HFFc6 (cell line): ENCODE measurements at regions not wholly inside any gene's neighbourhood (a gene's known extent, or its start where the extent isn't known, plus 50 kb on each side); places are given as distances from the start of the nearest gene placed in this dataset.

Experiments
- DNase-seq: peaks from one replicate; pipeline ENCODE4 v3.0.0-alpha.2; 2018
- H3K27ac Mint-ChIP-seq: 2 replicates; pipeline ENCODE4 v1.8.0; 2020; ENCODE audit warnings: mild to moderate bottlenecking, mixed read lengths
- H3K27me3 Mint-ChIP-seq: 2 replicates; pipeline ENCODE4 v1.8.0; 2021; ENCODE audit warnings: mild to moderate bottlenecking, moderate library complexity, mixed read lengths; ENCODE audit not compliant: insufficient read depth
- H3K36me3 Mint-ChIP-seq: 2 replicates; pipeline ENCODE4 v1.8.0; 2021; ENCODE audit warnings: low read depth, mixed read lengths
- H3K4me1 Mint-ChIP-seq: 2 replicates; pipeline ENCODE4 v1.8.0; 2020; ENCODE audit warnings: low read depth, mixed read lengths
- H3K4me3 Mint-ChIP-seq: 2 replicates; pipeline ENCODE4 v1.8.0; 2020; ENCODE audit warnings: mild to moderate bottlenecking, moderate library complexity, mixed read lengths
- H3K9me3 Mint-ChIP-seq: 2 replicates; pipeline ENCODE4 v1.8.0; 2020; ENCODE audit warnings: mild to moderate bottlenecking, mixed read lengths
- TF ChIP-seq, protein P1 (sequence below): fragments of 200-600 bp; sonication (generic); IDR thresholded peaks from 2 replicates; pipeline ENCODE4 v1.5.0; 2021; ENCODE audit warnings: antibody characterized with exemption, mild to moderate bottlenecking

DNA sequence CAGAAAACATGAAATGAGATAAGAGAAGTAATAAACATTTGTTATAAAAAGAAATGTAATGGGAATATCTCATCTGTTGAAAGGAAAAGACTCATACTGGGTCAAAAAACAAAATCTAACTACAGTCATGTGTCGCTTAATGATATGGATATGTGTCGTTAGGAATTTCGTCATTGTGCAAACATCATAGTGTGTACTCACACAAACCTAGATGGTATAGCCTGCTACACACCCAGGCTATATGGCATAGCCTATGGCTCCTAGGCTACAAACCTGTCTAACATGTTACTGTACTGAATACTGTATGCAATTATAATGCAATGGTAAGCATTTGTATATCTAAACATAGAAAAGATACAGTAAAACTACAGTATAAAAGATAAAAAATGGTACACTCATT is 89.8 kb upstream of the ZC3H12C start:
- TF ChIP-seq, protein P1, sequence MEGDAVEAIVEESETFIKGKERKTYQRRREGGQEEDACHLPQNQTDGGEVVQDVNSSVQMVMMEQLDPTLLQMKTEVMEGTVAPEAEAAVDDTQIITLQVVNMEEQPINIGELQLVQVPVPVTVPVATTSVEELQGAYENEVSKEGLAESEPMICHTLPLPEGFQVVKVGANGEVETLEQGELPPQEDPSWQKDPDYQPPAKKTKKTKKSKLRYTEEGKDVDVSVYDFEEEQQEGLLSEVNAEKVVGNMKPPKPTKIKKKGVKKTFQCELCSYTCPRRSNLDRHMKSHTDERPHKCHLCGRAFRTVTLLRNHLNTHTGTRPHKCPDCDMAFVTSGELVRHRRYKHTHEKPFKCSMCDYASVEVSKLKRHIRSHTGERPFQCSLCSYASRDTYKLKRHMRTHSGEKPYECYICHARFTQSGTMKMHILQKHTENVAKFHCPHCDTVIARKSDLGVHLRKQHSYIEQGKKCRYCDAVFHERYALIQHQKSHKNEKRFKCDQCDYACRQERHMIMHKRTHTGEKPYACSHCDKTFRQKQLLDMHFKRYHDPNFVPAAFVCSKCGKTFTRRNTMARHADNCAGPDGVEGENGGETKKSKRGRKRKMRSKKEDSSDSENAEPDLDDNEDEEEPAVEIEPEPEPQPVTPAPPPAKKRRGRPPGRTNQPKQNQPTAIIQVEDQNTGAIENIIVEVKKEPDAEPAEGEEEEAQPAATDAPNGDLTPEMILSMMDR: no peak
- no peaks in the 10 kb centered on the region for H3K36me3 Mint-ChIP-seq
- peaks cover 5% of the 10 kb centered on the region for H3K27me3 Mint-ChIP-seq
- no peak overlapping the region for H3K4me3 Mint-ChIP-seq
- no peak for DNase-seq
- H3K9me3 Mint-ChIP-seq: no peaks in the 10 kb centered on the region
- no peak overlapping the region for H3K27ac Mint-ChIP-seq
- peaks cover 18% of the 10 kb centered on the region for H3K4me1 Mint-ChIP-seq

DNA sequence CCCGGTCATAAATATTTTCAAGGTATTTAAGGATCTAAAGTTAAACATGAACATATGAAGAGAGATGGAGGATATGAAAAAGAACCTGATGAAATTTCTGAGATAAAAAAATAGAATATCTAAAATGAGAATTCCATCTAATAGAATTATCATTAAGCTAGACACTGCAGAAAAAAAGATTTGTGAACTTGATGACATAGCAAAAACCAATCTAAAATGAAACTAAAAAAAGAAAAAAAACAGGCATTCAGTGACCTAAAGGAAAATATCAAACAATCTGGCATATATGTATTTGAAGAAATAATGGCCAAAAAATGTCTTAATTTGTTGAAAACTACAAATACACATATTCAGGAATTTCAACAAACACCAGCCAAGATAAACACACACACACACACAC is 81.6 kb upstream of the ZC3H12C start:
- Mint-ChIP-seq H3K27me3 (peaks cover 13% of the 10 kb centered on the region), H3K4me1 (no peaks in the 10 kb centered on the region), H3K27ac (no peak overlapping the region), H3K9me3 (peaks cover 11% of the 10 kb centered on the region), H3K4me3 (no peak overlapping the region), H3K36me3 (peaks cover 11% of the 10 kb centered on the region)
- TF ChIP-seq, protein P1: no peak
- DNase-seq: no peak

DNA sequence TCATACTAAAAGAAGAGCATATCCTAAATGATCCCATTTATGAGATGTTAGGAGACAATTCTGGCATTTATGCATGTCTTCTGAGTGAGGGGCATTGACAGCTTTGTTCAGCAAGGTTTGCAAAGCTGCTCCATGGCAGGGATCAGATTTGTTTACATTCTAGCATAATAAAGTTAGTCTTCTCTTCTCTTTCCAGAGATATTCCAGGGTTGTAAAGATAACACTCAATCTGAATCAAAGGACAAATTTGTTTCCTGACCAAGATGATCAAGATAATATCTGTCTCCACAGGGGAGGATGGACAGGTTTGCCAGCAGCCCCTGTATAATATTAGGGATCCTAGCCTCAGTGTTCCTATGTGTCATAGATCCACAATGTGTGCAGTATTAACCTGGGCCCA is 77.5 kb upstream of the ZC3H12C start:
- Mint-ChIP-seq H3K9me3 (peaks cover 5% of the 10 kb centered on the region), H3K27ac (no peak overlapping the region), H3K27me3 (peaks cover 4% of the 10 kb centered on the region; the same call in 1 of the 2 replicates), H3K4me3 (no peak overlapping the region), H3K4me1 (no peaks in the 10 kb centered on the region), H3K36me3 (peaks cover 4% of the 10 kb centered on the region; the same call in 1 of the 2 replicates)
- TF ChIP-seq, protein P1: no peak
- DNase-seq: no peak

DNA sequence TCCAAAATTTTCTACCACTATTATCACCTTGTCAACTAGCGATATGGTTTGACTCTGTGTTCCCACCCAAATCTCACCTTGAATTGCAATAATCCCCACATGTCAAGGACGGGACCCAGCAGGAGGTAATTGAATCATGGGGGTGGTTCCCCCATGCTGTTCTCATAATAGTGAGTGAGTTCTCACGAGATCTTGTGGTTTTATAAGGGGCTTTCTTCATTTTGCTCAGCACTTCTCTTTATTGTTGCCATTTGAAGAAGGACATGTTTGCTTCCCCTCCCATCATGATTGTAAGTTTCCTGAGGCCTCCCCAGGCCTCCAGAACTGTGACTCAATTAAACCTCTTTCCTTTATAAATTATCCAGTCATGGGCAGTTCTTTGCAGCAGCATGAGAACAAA is 73.5 kb upstream of the ZC3H12C start:
- 0 out of 2 replicates have a peak, but pooled peaks cover 1% of the 10 kb centered on the region for H3K27me3 Mint-ChIP-seq
- TF ChIP-seq, protein P1: no peak
- H3K27ac Mint-ChIP-seq: no peak overlapping the region
- DNase-seq: no peak
- no peak overlapping the region for H3K4me3 Mint-ChIP-seq
- H3K4me1 Mint-ChIP-seq: peaks cover 8% of the 10 kb centered on the region
- H3K9me3 Mint-ChIP-seq: no peaks in the 10 kb centered on the region; the same call in 1 of the 2 replicates
- no peaks in the 10 kb centered on the region for H3K36me3 Mint-ChIP-seq

DNA sequence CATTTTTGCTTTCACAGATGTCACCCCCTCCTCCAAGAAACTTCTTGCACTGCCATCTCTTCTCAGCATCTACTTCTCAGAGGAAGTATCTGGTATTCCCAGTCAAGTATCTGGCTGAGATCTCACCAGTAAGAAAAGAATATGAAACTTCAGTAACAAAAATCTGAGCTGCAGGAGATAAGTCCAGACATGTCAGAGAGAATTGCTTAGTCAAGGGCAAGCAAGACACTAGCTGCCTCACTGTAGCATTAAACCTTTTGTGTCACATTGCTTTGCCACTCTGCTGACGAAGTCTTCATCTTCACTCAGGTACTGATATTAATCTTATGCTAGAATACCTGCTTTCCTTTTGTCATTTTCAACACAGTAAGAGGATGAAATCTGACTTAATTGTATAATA is 70.6 kb upstream of the ZC3H12C start:
- 0 out of 2 replicates have a peak overlapping the region, but pooled peaks have one; percentile 12 for H3K27ac Mint-ChIP-seq
- DNase-seq: no peak
- H3K27me3 Mint-ChIP-seq: 0 out of 2 replicates have a peak, but pooled peaks cover 1% of the 10 kb centered on the region
- TF ChIP-seq, protein P1: no peak
- no peaks in the 10 kb centered on the region for H3K36me3 Mint-ChIP-seq
- peaks cover 8% of the 10 kb centered on the region for H3K4me1 Mint-ChIP-seq
- H3K4me3 Mint-ChIP-seq: no peak overlapping the region
- no peaks in the 10 kb centered on the region for H3K9me3 Mint-ChIP-seq

DNA sequence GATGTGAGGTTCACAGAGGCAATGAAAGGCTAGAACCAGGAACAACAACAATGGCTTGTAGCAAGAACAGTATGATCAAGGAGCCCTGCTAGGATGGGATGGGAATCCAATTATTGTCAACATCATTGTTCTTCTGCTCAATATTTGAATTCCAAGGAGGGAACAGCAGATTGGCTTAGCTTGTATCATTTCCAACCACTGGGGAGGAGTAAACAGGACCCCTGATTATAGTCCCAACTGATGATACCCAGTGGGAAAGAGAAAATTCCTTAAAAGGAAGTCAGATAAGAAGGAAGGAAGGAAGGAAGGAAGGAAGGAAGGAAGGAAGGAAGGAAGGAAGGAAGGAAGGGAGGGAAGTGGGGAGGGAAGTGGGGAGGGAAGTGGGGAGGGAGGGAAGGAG is 69.5 kb upstream of the ZC3H12C start:
- no peaks in the 10 kb centered on the region for H3K36me3 Mint-ChIP-seq
- H3K4me1 Mint-ChIP-seq: peaks cover 8% of the 10 kb centered on the region
- no peak overlapping the region for H3K4me3 Mint-ChIP-seq
- no peak for DNase-seq
- no peaks in the 10 kb centered on the region for H3K9me3 Mint-ChIP-seq
- peaks cover 4% of the 10 kb centered on the region; the same call in 1 of the 2 replicates for H3K27me3 Mint-ChIP-seq
- H3K27ac Mint-ChIP-seq: no peak overlapping the region
- TF ChIP-seq, protein P1: no peak
